Trophoblast cell (in vitro differentiated cells and primary cell): ENCODE measurements at regions not wholly inside any gene's neighbourhood (a gene's known extent, or its start where the extent isn't known, plus 50 kb on each side); places are given as distances from the start of the nearest gene placed in this dataset.
"Not testable (repeated sequence)": the region's sequence is repeated elsewhere in the genome, so short reads cannot be mapped to it uniquely, and the experiment has no call there.

Source experiments
- DNase-seq, 2 donors: peaks; one replicate each; pipeline ENCODE4 v3.0.0-alpha.2; 2016
- H2AFZ ChIP-seq: 2 replicates; pipeline ENCODE4 v1.6.1; 2013; ENCODE audit warnings: low read length, moderate library complexity, mild to moderate bottlenecking; ENCODE audit not compliant: insufficient read depth, poor library complexity
- H2AK5ac ChIP-seq: 2 replicates; pipeline ENCODE4 v1.6.1; 2013; ENCODE audit warnings: mild to moderate bottlenecking, low read length
- H2BK120ac ChIP-seq: 2 replicates; pipeline ENCODE4 v1.6.1; 2013; ENCODE audit warnings: low read length, mild to moderate bottlenecking, moderate library complexity; ENCODE audit not compliant: insufficient read depth, poor library complexity
- H2BK12ac ChIP-seq: 2 replicates; pipeline ENCODE4 v1.6.1; 2013; ENCODE audit warnings: mild to moderate bottlenecking, low read length, moderate library complexity
- H2BK5ac ChIP-seq: 2 replicates; pipeline ENCODE4 v1.6.1; 2013; ENCODE audit warnings: low read length, low read depth, moderate library complexity, mild to moderate bottlenecking; ENCODE audit not compliant: poor library complexity
- H3K14ac ChIP-seq: 2 replicates; pipeline ENCODE4 v1.6.1; 2013; ENCODE audit warnings: mild to moderate bottlenecking, low read length
- H3K18ac ChIP-seq: 2 replicates; pipeline ENCODE4 v1.6.1; 2013; ENCODE audit warnings: mild to moderate bottlenecking, low read length
- H3K23ac ChIP-seq: 2 replicates; pipeline ENCODE4 v1.6.1; 2013; ENCODE audit warnings: low read length
- H3K27ac ChIP-seq: 2 replicates; pipeline ENCODE4 v1.5.1; 2013; ENCODE audit warnings: low read depth, mild to moderate bottlenecking, inconsistent platforms, low read length, moderate library complexity
- H3K27me3 ChIP-seq: 2 replicates; pipeline ENCODE4 v1.6.1; 2013; ENCODE audit warnings: inconsistent platforms, mild to moderate bottlenecking, low read length, moderate library complexity; ENCODE audit not compliant: insufficient read depth
- H3K36me3 ChIP-seq, 2 experiments: 1 replicate in 1 of 2; 2 replicates in 1 of 2; pipeline ENCODE4 v1.6.1; 2013; ENCODE audit warnings: low read length in 2 of 2, mild to moderate bottlenecking in 2 of 2, moderate library complexity in 1 of 2; ENCODE audit not compliant: insufficient read depth in 2 of 2, control insufficient read depth in 1 of 2
- H3K4ac ChIP-seq: 2 replicates; pipeline ENCODE4 v1.6.1; 2013; ENCODE audit warnings: low read depth, mild to moderate bottlenecking, low read length, moderate library complexity
- H3K4me1 ChIP-seq, 2 experiments: 1 replicate in 1 of 2; 2 replicates in 1 of 2; pipeline ENCODE4 v1.6.1; 2013; ENCODE audit warnings: low read length in 2 of 2, mild to moderate bottlenecking in 2 of 2, moderate library complexity in 1 of 2; ENCODE audit not compliant: insufficient read depth in 2 of 2, control insufficient read depth in 1 of 2
- H3K4me2 ChIP-seq: 2 replicates; pipeline ENCODE4 v1.6.1; 2013; ENCODE audit warnings: inconsistent platforms, mild to moderate bottlenecking, low read length, moderate library complexity
- H3K4me3 ChIP-seq: 2 replicates; pipeline ENCODE4 v1.5.1; 2013; ENCODE audit warnings: mild to moderate bottlenecking, low read depth, low read length, inconsistent platforms
- H3K79me1 ChIP-seq: one replicate; pipeline ENCODE4 v1.6.1; 2013; ENCODE audit warnings: low read length
- H3K79me2 ChIP-seq: 2 replicates; pipeline ENCODE4 v1.6.1; 2013; ENCODE audit warnings: low read length, mild to moderate bottlenecking; ENCODE audit not compliant: control insufficient read depth, insufficient read depth, poor library complexity
- H3K9ac ChIP-seq: 2 replicates; pipeline ENCODE4 v1.6.1; 2013; ENCODE audit warnings: mild to moderate bottlenecking, low read length
- H3K9me3 ChIP-seq: 2 replicates; pipeline ENCODE4 v1.6.1; 2013; ENCODE audit warnings: low read depth, mild to moderate bottlenecking, control low read depth, inconsistent platforms, low read length; ENCODE audit not compliant: insufficient read depth
- H4K12ac ChIP-seq: 2 replicates; pipeline ENCODE4 v1.6.1; 2013; ENCODE audit warnings: low read depth, mild to moderate bottlenecking, low read length, moderate library complexity
- H4K8ac ChIP-seq: 2 replicates; pipeline ENCODE4 v1.6.1; 2013; ENCODE audit warnings: low read depth, mild to moderate bottlenecking, low read length, moderate library complexity
- H4K91ac ChIP-seq: one replicate; pipeline ENCODE4 v1.6.1; 2013; ENCODE audit warnings: low read depth, mild to moderate bottlenecking, low read length, moderate library complexity
- WGBS: extraction: QIAGEN DNeasy Blood & Tissue Kit; methylation state at CpG from one replicate; pipeline ENCODE4 v1.1.7; 2013; ENCODE audit warnings: missing lambda C conversion rate; ENCODE audit not compliant: insufficient read length, insufficient coverage; ENCODE audit errors: extremely low coverage; 5-methylcytosine and 5-hydroxymethylcytosine counted together

DNA sequence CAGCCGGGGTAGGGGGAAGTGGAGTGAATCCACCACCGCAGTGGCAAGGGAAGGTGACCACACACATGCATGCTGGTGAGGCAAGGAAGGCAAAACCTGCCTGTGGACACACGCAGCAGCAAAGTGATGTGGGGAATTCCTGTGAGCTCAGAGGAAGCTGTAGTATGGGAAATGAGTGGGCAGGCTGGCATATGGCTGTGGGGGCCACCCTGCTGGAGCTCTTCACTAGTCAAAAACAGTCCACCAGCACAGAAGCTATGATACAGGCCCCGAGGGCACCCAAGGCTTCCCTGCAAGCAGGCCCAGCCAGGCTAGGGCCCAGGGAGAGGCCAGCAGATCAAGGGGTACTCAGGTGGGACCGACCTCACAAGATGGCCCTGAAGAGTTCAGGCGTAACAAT is 239.1 kb downstream of the CHM start:
- Histone ChIP-seq H3K9me3 (no peaks in the 10 kb centered on the region), H2BK12ac (no peak overlapping the region), H3K27ac (no peak overlapping the region), H3K14ac (no peak overlapping the region), H2AK5ac (no peak overlapping the region), H2BK120ac (no peak overlapping the region), H4K8ac (no peak overlapping the region), H3K79me1 (no peaks in the 10 kb centered on the region), H4K12ac (no peak overlapping the region), H2AFZ (no peak overlapping the region), H4K91ac (no peak overlapping the region), H3K27me3 (no peaks in the 10 kb centered on the region), H3K23ac (no peak overlapping the region), H3K4ac (no peak overlapping the region), H3K79me2 (no peaks in the 10 kb centered on the region), H3K9ac (no peak overlapping the region), H3K18ac (no peak overlapping the region), H3K4me1 (no peaks in the 10 kb centered on the region), H2BK5ac (no peak overlapping the region), H3K36me3 (no peaks in the 10 kb centered on the region), H3K4me2 (no peak overlapping the region), H3K4me3 (no peak overlapping the region)
- no peak for DNase-seq
- WGBS, result no CpG with 5 or more reads among the region's 6 CpGs

DNA sequence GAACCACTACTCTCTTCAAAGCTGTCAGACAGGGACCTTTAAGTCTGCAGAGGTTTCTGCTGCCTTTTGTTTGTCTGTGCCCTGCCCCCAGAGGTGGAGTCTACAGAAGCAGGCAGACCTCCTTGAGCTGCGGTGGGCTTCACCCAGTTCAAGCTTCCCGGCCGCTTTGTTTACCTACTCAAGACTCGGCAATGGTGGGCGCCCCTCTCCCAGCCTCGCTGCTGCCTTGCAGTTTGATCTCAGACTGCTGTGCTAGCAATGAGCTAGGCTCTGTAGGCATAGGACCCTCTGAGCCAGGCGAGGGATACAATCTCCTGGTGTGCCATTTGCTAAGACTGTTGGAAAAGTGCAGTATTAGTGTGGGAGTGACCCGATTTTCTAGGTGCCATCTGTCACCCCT is 275.0 kb downstream of the CHM start:
- not testable (repeated sequence) for H2BK5ac ChIP-seq, H3K9me3 ChIP-seq, H3K18ac ChIP-seq, H3K4ac ChIP-seq, H3K4me3 ChIP-seq, H4K12ac ChIP-seq, H2AK5ac ChIP-seq, H3K23ac ChIP-seq, H3K36me3 ChIP-seq, H3K79me1 ChIP-seq, H2BK120ac ChIP-seq, H4K91ac ChIP-seq, H3K27me3 ChIP-seq, H2AFZ ChIP-seq, H3K9ac ChIP-seq, DNase-seq, H3K79me2 ChIP-seq, H3K27ac ChIP-seq, H3K14ac ChIP-seq, H2BK12ac ChIP-seq, H4K8ac ChIP-seq, H3K4me1 ChIP-seq, H3K4me2 ChIP-seq
- no CpG with 5 or more reads among the region's 8 CpGs for WGBS

DNA sequence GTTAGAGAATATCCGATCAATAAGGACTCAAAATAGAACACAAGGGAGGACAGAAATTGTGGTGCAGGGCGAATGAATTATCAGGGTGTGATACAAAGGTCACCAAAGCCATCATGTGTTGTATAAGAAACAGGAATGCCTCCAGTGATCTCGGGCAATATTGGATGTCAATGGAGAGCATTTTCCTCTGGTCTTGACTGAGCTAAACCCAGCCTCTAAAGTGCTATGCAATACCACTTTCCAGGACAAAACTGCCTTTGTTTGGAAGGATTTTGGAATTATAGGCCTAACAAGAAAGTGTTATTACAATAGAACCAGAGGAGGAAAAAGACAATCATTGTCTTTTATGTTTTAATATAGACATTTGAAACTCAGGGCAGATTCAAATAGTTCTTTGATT is 281.7 kb downstream of the CHM start:
- WGBS, result no CpG with 5 or more reads among the region's 3 CpGs
- Histone ChIP-seq H3K23ac (no peak overlapping the region), H4K12ac (no peak overlapping the region), H3K4me3 (no peak overlapping the region), H2BK5ac (no peak overlapping the region), H3K4me1 (no peaks in the 10 kb centered on the region), H4K8ac (no peak overlapping the region), H3K4ac (no peak overlapping the region), H3K36me3 (no peaks in the 10 kb centered on the region), H3K79me2 (no peaks in the 10 kb centered on the region), H2AFZ (no peak overlapping the region), H3K14ac (no peak overlapping the region), H3K27me3 (no peaks in the 10 kb centered on the region), H3K18ac (no peak overlapping the region), H4K91ac (no peak overlapping the region), H2AK5ac (no peak overlapping the region), H2BK120ac (no peak overlapping the region), H3K27ac (no peak overlapping the region), H3K4me2 (no peak overlapping the region), H3K9ac (no peak overlapping the region), H3K79me1 (no peaks in the 10 kb centered on the region), H2BK12ac (no peak overlapping the region), H3K9me3 (no peaks in the 10 kb centered on the region)
- no peak for DNase-seq

DNA sequence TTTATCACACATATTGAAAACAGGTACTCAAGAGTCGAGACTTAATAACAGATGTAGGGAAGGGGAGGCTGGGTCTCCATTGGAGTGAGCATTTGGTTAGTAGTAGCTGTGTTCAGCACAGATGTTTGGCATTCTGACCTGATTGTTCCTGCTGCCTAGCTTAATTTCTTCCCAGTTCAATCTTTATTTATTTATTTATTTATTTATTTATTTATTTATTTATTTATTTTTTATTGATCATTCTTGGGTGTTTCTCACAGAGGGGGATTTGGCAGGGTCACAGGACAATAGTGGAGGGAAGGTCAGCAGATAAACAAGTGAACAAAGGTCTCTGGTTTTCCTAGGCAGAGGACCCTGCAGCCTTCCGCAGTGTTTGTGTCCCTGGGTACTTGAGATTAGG is 324.3 kb downstream of the CHM start:
- H2BK5ac ChIP-seq, H3K4ac ChIP-seq, H3K27me3 ChIP-seq, H2AK5ac ChIP-seq, H4K91ac ChIP-seq, H2BK120ac ChIP-seq, H3K14ac ChIP-seq, H3K36me3 ChIP-seq, H2AFZ ChIP-seq, H3K9ac ChIP-seq, H3K9me3 ChIP-seq, H3K4me3 ChIP-seq, H4K12ac ChIP-seq, DNase-seq, H3K23ac ChIP-seq, H3K18ac ChIP-seq, H4K8ac ChIP-seq, H3K4me1 ChIP-seq, H3K4me2 ChIP-seq, H3K79me1 ChIP-seq, H3K79me2 ChIP-seq, H3K27ac ChIP-seq, H2BK12ac ChIP-seq: not testable (repeated sequence)
- no CpG with 5 or more reads among the region's 2 CpGs for WGBS
